DMS 273 treated with DMSO at 0.1 percent for 48 hours (cell line): ENCODE measurements at regions not wholly inside any gene's neighbourhood (a gene's known extent, or its start where the extent isn't known, plus 50 kb on each side); places are given as distances from the start of the nearest gene placed in this dataset.

Experiments used
- DNase-seq: peaks from one replicate; lab custom pipeline; 2025; lab: John Stamatoyannopoulos, UW

- DNase-seq: no peak
These were observed 172.5 kb downstream of the CTTN start for GRCh38 chr11:70570693-70571395.

DNA sequence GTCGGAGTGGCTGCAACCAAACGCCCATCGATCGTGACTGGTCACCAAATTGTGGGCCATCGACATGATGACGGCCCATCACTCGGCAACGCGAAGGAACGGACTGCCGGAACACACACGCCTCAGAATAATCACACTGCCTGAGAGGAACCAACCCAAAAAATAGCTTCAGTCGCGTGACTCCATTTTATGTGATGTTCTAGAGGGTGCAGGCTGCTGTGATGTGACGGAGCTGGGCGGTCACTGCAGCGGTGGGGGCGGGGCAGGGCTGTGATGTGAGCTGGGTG is 174.6 kb downstream of the CTTN start:
- no peak for DNase-seq

GRCh38 chr11:70573701-70574151 is 175.4 kb downstream of the CTTN start:
- DNase-seq: no peak

GRCh38 chr11:70574725-70575347 is 176.5 kb downstream of the CTTN start:
- no peak for DNase-seq

DNA sequence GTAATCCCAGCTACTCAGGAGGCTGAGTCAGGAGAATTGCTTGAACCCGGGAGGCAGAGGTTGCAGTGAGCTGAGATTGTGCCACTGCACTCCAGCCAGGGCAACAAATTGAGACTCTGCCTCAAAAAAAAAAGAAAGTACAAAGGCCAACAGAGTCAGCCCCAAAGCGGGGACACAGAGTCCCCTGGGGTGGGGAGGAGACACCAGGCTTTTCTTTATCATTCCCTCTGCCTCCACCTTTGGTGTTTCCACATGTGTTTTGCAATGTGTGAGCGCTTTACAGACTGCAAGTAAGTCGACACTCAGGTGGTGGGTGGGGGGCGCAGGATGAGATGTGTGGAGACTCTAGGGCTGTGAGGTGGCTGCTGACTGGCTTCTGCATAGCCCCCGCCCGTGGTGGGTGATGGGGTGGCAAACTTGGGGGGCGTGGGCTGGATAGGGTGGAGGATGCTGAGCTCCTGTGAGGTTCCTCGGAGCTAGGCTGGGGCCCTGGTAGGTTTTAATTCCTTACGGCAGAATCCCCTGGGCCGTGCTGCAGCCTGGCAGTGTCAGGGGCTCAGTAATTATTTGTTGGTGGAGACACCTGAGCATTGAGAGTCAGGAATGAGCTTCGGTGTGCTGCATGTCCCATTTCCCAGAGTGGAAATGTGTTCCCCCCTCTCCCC is 177.2 kb downstream of the CTTN start:
- no peak for DNase-seq

DNA sequence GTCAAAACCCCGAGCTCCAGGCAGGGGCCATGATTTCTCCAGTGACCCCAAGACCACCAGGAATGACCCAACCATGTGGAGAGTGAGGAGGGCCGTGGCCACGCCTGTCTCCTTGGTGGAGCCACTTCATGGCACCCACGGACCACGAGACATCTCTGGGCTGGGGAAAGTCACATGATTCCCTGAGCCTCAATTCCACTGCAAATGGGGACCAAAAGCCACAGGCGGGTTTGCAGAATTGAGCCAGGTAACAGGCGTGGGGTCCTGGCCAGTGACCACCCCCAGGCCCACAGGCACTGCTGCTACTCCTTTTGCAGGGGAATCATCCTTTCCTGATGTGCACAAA is 178.9 kb downstream of the CTTN start:
- no peak for DNase-seq

GRCh38 chr11:70577948-70578347 is 179.6 kb downstream of the CTTN start:
- no peak for DNase-seq

DNA sequence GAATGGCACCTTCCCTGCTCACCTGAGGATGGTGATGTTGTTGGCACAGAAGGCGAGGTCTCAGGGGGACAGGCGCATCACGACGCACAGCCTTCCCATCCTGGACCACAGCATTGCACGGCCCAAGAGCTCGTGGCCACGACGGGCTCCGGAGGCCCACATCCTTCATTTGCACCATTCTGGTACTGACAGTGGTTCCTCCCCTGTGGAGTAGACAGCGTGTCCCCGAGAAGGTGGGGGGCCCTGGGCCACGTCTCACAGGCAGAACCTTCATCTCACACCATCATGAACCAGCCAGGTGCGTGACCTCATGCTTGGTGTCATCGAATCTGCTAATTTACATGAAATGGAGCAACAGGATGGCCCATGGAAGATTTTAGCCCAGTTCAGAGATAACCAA is 180.0 kb downstream of the CTTN start:
- no peak for DNase-seq

DNA sequence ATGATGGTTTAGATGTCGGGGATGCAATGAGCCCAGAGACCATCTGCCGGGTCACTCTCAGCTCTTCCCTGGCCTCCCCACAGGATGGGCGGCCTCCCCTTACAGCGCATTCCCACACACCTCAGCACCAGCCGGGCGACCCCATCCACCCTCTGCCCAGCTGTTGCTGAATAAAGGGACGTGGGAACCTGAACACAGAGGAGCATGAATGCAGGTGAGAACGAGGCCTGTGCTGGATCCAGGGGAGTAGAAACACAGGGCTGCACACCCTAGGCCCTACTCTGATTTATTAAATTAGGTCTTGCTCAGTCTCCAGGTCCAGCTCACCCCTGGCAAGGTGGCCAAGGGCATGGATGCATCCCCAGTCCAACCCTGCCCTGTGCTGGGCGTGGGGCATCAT is 180.5 kb downstream of the CTTN start:
- no peak for DNase-seq

DNA sequence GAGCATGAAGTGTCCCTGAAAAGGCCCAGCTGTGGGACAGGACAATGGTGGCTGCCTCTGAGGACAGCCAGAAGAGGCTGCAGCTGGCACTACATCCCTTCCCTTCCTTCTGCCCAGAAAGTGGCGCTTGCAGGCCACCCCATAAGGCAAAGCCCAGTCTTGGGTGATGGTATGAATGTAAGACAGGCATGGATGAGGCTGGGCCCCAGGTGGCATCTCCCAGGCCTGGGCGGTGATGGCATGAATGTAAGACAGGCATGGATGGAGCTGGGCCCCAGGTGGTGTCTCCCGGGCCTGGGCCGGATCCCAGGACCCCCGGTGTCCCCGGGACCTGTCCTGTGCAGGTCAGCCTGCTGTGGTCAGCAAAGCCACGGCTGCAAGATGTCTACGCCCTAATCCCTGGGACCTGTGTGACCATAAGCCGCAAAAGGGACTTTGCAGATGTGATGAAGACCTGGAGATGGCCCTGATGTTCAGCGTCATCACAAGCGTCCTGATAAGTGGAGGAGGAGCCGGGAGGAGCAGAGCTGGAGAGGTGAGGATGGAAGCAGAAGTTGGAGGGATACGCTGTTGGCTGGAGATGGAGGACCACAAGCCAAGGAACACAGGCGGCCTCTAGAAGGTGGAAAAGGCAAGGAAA is 181.1 kb downstream of the CTTN start:
- no peak for DNase-seq

- no peak for DNase-seq
These were observed 181.9 kb downstream of the CTTN start for GRCh38 chr11:70580036-70580805.

- DNase-seq: no peak
These were observed 183.9 kb downstream of the CTTN start for GRCh38 chr11:70581991-70582885.

GRCh38 chr11:70582886-70583641 is 184.7 kb downstream of the CTTN start:
- DNase-seq: no peak

DNA sequence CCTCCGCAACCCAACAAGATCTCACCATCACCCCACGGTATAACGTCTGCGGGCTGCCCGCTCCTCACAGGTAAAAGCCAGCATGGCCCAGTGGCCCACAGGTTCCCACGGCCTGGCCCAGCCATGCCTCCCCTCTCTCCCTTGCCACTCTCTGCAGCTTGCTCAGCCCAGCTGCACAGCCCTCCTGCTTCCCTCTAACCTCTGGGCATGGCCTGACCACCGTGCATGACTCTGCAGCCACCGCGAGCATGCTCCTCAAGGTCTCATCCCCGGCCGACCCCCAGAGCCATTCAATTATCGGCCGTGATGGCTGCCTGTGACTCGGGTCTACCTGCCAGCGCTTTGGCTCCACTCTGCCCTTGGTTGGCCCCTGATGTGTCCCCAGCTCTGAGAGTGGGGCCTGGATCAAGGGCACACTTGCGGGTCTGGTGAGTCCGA is 185.5 kb downstream of the CTTN start:
- no peak for DNase-seq

GRCh38 chr11:70584498-70585235 is 186.3 kb downstream of the CTTN start:
- no peak for DNase-seq

GRCh38 chr11:70585236-70585545 is 186.9 kb downstream of the CTTN start:
- no peak for DNase-seq

DNA sequence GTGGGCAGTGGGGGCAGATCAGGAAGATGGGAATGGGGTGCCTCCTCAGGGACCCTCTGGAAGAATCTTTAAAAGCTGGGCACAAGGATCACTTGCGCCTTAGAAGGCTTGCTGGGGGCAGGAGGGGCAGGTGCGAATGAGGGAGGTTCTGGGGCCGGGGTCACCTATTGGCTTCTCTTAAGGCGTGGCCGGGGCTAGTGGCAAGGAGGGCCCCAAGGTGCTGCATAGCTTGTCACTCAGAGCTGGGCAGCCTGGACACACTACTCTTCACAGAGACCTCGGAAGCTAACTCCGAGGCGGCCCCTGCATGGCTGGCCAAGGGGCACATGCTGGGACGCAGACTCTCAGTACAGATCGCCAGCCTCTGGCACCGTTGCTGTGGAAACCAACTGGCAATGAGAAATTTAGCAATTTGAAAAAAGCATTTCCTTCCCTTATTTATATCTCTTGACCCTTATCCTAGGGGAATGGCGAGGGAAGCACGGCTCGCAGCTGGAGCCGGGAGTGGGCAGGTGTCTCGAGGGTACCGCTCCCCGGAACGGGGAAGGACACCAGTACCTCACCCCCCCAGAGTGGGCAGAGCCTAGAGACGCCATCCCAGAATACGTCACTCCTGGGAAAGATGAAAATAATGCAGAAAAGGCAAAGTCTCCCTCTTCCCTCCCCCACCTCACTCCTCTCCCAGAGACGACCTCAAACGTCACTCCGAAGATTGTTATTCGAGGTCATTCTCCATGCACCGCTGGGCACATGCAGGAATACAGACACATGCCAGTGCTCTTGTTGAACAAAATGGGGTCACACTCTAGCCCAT is 188.1 kb downstream of the CTTN start:
- no peak for DNase-seq

DNA sequence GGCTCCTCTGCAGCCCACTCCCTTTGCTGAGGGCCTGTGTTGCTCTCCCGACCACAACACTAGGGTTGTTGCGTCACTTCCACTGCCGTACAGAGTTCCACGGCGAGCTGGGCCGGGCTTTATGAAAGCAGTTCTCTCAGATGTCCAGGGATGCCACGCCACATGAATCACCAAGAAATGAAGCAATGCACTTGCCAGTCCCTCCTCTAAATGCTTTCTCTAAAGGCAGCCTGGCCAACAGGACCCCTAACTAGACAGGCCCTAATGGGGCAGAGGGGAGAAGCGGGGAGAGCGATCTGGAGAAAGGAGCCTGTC is 188.7 kb downstream of the CTTN start:
- no peak for DNase-seq

GRCh38 chr11:70590356-70590991 is 192.1 kb downstream of the CTTN start:
- DNase-seq: no peak
